Tibial artery (tissue), 4 donors: ENCODE measurements at regions not wholly inside any gene's neighbourhood (a gene's known extent, or its start where the extent isn't known, plus 50 kb on each side); places are given as distances from the start of the nearest gene placed in this dataset.

ENCODE experiments used
- DNase-seq, 2 donors: peaks; one replicate each; pipeline ENCODE4 v3.0.0-alpha.2; 2019
- H3K27ac ChIP-seq, 2 donors: fragments of 200-600 bp; sonication (generic) in 1 of 2; 1 replicate in 1 of 2; 2 replicates in 1 of 2; pipeline ENCODE4 v1.5.1; 2018 to 2019; ENCODE audit warnings: mild to moderate bottlenecking in 1 of 2
- H3K27me3 ChIP-seq, 2 donors: fragments of 200-600 bp; sonication (generic) in 1 of 2; one replicate each; pipeline versions ENCODE4 v1.5.1 to v1.6.0; 2016 to 2019
- H3K36me3 ChIP-seq, 3 donors: fragments of 200-600 bp; sonication (generic) in 2 of 3; one replicate each; pipeline ENCODE4 v1.5.1; 2016 to 2019; ENCODE audit warnings: mild to moderate bottlenecking in 2 of 3
- H3K4me1 ChIP-seq, 4 donors: fragments of 200-600 bp; sonication (generic) in 2 of 4; 1 replicate in 3 of 4; 2 replicates in 1 of 4; pipeline ENCODE4 v1.5.1; 2016 to 2019
- H3K4me3 ChIP-seq, 2 donors: fragments of 200-600 bp; sonication (generic) in 1 of 2; 1 replicate in 1 of 2; 2 replicates in 1 of 2; pipeline ENCODE4 v1.5.1; 2018 to 2019; ENCODE audit warnings: mild to moderate bottlenecking in 2 of 2
- H3K9me3 ChIP-seq, 3 donors: fragments of 200-600 bp; sonication (generic) in 1 of 3; one replicate each; pipeline ENCODE4 v1.5.1; 2016 to 2019
- intact Hi-C: fragments of 100-400 bp; cut with DNase I; formaldehyde crosslinking; loops from one replicate; pipeline ENCODE4 v1.15.0; 2023; ENCODE audit warnings: low total_unique reads
- TF ChIP-seq, protein P1 (sequence below), 2 experiments: fragments of 200-600 bp in 1 of 2; fragments of 450-650 bp in 1 of 2; IDR thresholded peaks; one replicate each; pipeline ENCODE4 v1.5.1; 2017 to 2019; ENCODE audit warnings: antibody characterized with exemption in 2 of 2, mild to moderate bottlenecking in 1 of 2, moderate library complexity in 1 of 2

DNA sequence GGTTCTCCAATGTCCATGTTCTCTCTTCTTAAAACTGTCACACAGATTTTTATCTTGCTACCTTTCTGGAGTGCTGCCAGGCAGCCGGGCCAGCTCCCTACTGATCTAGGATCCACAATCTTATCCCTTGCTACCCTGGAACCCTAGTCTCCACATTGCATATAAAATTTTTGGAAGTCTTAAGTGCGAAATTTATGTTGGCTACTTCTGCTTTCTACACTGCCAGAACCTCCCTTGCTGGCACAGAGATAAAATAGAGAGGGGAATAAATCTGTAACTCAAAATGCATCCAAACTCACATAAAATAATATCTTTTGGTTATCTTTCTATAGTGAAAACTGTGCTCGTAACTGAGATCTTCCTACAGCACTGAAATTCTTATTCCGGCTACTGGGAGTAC lies 182.6 kb downstream of the ZPLD1 start:
- no peak for DNase-seq
- no peak overlapping the region for H3K4me3 ChIP-seq
- no peaks in the 10 kb centered on the region for H3K36me3 ChIP-seq
- H3K9me3 ChIP-seq, result no peaks in the 10 kb centered on the region
- no peak overlapping the region for H3K27ac ChIP-seq
- TF ChIP-seq, protein P1, sequence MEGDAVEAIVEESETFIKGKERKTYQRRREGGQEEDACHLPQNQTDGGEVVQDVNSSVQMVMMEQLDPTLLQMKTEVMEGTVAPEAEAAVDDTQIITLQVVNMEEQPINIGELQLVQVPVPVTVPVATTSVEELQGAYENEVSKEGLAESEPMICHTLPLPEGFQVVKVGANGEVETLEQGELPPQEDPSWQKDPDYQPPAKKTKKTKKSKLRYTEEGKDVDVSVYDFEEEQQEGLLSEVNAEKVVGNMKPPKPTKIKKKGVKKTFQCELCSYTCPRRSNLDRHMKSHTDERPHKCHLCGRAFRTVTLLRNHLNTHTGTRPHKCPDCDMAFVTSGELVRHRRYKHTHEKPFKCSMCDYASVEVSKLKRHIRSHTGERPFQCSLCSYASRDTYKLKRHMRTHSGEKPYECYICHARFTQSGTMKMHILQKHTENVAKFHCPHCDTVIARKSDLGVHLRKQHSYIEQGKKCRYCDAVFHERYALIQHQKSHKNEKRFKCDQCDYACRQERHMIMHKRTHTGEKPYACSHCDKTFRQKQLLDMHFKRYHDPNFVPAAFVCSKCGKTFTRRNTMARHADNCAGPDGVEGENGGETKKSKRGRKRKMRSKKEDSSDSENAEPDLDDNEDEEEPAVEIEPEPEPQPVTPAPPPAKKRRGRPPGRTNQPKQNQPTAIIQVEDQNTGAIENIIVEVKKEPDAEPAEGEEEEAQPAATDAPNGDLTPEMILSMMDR (IDR thresholded peaks at IDR 0.05), result no peak
- H3K27me3 ChIP-seq, result no peaks in the 10 kb centered on the region
- intact Hi-C loops, result no loop called here
- no peaks in the 10 kb centered on the region for H3K4me1 ChIP-seq

- Histone ChIP-seq H3K27me3 (no peaks in the 10 kb centered on the region), H3K27ac (no peak overlapping the region), H3K9me3 (no peaks in the 10 kb centered on the region), H3K4me1 (no peaks in the 10 kb centered on the region), H3K4me3 (no peak overlapping the region), H3K36me3 (no peaks in the 10 kb centered on the region)
- TF ChIP-seq, protein P1 (IDR thresholded peaks at IDR 0.05), result no peak
- intact Hi-C loops, result no loop called here
- no peak for DNase-seq
Measured at GRCh38 chr3:102619361-102619760, 184.5 kb downstream of the ZPLD1 start.

GRCh38 chr3:102629943-102630342 lies 195.1 kb downstream of the ZPLD1 start:
- no peak overlapping the region for H3K27ac ChIP-seq

GRCh38 chr3:102630531-102630930 lies 195.7 kb downstream of the ZPLD1 start:
- intact Hi-C loops, result no loop called here
- H3K4me1 ChIP-seq, result no peaks in the 10 kb centered on the region
- no peak overlapping the region for H3K4me3 ChIP-seq
- H3K27me3 ChIP-seq, result no peaks in the 10 kb centered on the region
- H3K36me3 ChIP-seq, result no peaks in the 10 kb centered on the region
- H3K9me3 ChIP-seq, result no peaks in the 10 kb centered on the region
- TF ChIP-seq, protein P1 (IDR thresholded peaks at IDR 0.05), result no peak
- no peak overlapping the region for H3K27ac ChIP-seq
- no peak for DNase-seq

More at GRCh38 chr3:102629943-102630342, 195.1 kb downstream of the ZPLD1 start:
- H3K36me3 ChIP-seq, result no peaks in the 10 kb centered on the region
- no peak for DNase-seq
- H3K4me3 ChIP-seq, result no peak overlapping the region
- H3K4me1 ChIP-seq, result no peaks in the 10 kb centered on the region
- intact Hi-C loops, result no loop called here
- H3K9me3 ChIP-seq, result no peaks in the 10 kb centered on the region
- no peaks in the 10 kb centered on the region for H3K27me3 ChIP-seq
- TF ChIP-seq, protein P1 (IDR thresholded peaks at IDR 0.05), result no peak

DNA sequence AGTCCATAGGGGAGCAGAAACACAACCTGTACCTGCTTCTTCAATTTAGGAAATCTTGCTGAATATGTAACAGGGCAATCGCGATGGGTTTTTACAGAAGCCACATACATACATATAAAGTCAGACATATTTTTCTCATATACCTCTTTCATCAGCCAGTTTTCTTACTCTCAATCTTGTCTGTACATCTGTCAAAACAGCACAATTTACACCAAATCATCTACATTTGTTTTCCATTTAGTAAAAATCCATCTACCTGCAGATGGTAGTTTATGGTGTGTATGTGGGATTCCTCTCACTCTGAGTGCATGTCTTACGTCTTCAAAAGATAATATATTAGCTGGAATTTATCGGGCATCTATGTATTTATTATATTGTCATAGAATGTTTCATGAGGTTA lies 208.7 kb downstream of the ZPLD1 start:
- no peaks in the 10 kb centered on the region for H3K27me3 ChIP-seq
- H3K4me1 ChIP-seq, result no peaks in the 10 kb centered on the region
- intact Hi-C loops, result no loop called here
- H3K36me3 ChIP-seq, result no peaks in the 10 kb centered on the region
- H3K27ac ChIP-seq, result no peak overlapping the region
- DNase-seq, result no peak
- TF ChIP-seq, protein P1 (IDR thresholded peaks at IDR 0.05), result no peak
- no peaks in the 10 kb centered on the region for H3K9me3 ChIP-seq
- no peak overlapping the region for H3K4me3 ChIP-seq

- TF ChIP-seq, protein P1 (IDR thresholded peaks at IDR 0.05), result no peak
- H3K27me3 ChIP-seq, result no peaks in the 10 kb centered on the region
- no peaks in the 10 kb centered on the region for H3K36me3 ChIP-seq
- intact Hi-C loops, result no loop called here
- H3K27ac ChIP-seq, result no peak overlapping the region
- H3K4me3 ChIP-seq, result no peak overlapping the region
- H3K9me3 ChIP-seq, result no peaks in the 10 kb centered on the region
- no peak for DNase-seq
- no peaks in the 10 kb centered on the region for H3K4me1 ChIP-seq
Measured at GRCh38 chr3:102646557-102646956, 211.7 kb downstream of the ZPLD1 start.
